ENCODE measurements at regions not wholly inside any gene's neighbourhood (a gene's known extent, or its start where the extent isn't known, plus 50 kb on each side); places are given as distances from the start of the nearest gene placed in this dataset.

GRCh38 chr9:2281031-2281802 lies 266.1 kb downstream of the SMARCA2 start:
- no peak overlapping the region for H2AFZ ChIP-seq (ENCODE audit: low read depth, low read length)
- no peak overlapping the region for H3K27ac ChIP-seq (ENCODE audit: extremely low read depth, low read depth, low read length)
- POLR2A ChIA-PET: no interaction called here
- no peaks in the 10 kb centered on the region for H4K20me1 ChIP-seq (replicated peaks; ENCODE audit: control insufficient read depth, insufficient read depth, low read length)
- under 1% methylated on average over 10 of the region's 13 CpGs for WGBS (ENCODE audit: insufficient coverage, low coverage, missing lambda C conversion rate)
- no peaks in the 10 kb centered on the region for H3K79me2 ChIP-seq (ENCODE audit: control insufficient read depth, insufficient read depth, low read length)
- ATAC-seq: no peak
- DNase-seq (ENCODE audit: extremely low read depth in 1 of 4, low spot score in 3 of 4): no peak
- no peak for FAIRE-seq
- H3K4me2 ChIP-seq (ENCODE audit: insufficient read depth, low read length): no peak overlapping the region
- no peak overlapping the region for H3K4me3 ChIP-seq
- in situ Hi-C loops (cut with MboI) (no loop called here), intact Hi-C loops (cut with micrococcal nuclease) (no loop called here)
- TF ChIP-seq KLF16 (IDR thresholded peaks at IDR 0.05) (no peak), NFYB (IDR thresholded peaks at IDR 0.05; ENCODE audit: extremely low read depth, insufficient read length) (no peak), ZNF668 (CRISPR knock-in tag; IDR thresholded peaks at IDR 0.05) (no peak), HDAC8 (tag; IDR thresholded peaks at IDR 0.05) (no peak), E2F5 (CRISPR knock-in tag; IDR thresholded peaks at IDR 0.05) (no peak), TAF1 (IDR thresholded peaks at IDR 0.05; ENCODE audit: control insufficient read depth, extremely low read depth, insufficient read depth, low read length, severe bottlenecking) (no peak), MAZ (CRISPR knock-in tag; conservative IDR thresholded peaks at IDR 0.05 in 1 of 2, IDR thresholded peaks at IDR 0.05 in 1 of 2) (no peak), ZNF3 (CRISPR knock-in tag; IDR thresholded peaks at IDR 0.05) (no peak)
- TF ChIP-seq, protein P1, sequence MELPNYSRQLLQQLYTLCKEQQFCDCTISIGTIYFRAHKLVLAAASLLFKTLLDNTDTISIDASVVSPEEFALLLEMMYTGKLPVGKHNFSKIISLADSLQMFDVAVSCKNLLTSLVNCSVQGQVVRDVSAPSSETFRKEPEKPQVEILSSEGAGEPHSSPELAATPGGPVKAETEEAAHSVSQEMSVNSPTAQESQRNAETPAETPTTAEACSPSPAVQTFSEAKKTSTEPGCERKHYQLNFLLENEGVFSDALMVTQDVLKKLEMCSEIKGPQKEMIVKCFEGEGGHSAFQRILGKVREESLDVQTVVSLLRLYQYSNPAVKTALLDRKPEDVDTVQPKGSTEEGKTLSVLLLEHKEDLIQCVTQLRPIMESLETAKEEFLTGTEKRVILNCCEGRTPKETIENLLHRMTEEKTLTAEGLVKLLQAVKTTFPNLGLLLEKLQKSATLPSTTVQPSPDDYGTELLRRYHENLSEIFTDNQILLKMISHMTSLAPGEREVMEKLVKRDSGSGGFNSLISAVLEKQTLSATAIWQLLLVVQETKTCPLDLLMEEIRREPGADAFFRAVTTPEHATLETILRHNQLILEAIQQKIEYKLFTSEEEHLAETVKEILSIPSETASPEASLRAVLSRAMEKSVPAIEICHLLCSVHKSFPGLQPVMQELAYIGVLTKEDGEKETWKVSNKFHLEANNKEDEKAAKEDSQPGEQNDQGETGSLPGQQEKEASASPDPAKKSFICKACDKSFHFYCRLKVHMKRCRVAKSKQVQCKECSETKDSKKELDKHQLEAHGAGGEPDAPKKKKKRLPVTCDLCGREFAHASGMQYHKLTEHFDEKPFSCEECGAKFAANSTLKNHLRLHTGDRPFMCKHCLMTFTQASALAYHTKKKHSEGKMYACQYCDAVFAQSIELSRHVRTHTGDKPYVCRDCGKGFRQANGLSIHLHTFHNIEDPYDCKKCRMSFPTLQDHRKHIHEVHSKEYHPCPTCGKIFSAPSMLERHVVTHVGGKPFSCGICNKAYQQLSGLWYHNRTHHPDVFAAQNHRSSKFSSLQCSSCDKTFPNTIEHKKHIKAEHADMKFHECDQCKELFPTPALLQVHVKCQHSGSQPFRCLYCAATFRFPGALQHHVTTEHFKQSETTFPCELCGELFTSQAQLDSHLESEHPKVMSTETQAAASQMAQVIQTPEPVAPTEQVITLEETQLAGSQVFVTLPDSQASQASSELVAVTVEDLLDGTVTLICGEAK (IDR thresholded peaks at IDR 0.05): no peak
- TF ChIP-seq, protein P1 (CRISPR knock-in tag; IDR thresholded peaks at IDR 0.05): no peak
- H3K36me3 ChIP-seq (ENCODE audit: control insufficient read depth, insufficient read depth, low read length): no peaks in the 10 kb centered on the region
- H3K9me1 ChIP-seq (ENCODE audit: control insufficient read depth, insufficient read depth, low read length): no peaks in the 10 kb centered on the region
- H3K27me3 ChIP-seq (ENCODE audit: control insufficient read depth in 2 of 2, insufficient read depth in 2 of 2, low read length in 2 of 2): 0 out of 5 replicates have a peak, but pooled peaks cover 0 to 4% of the 10 kb centered on the region in 2 experiments
- BruUV-seq (replicated peaks): no TSS peak
- H3K4me1 ChIP-seq (replicated peaks in 1 of 2; ENCODE audit: control insufficient read depth in 2 of 2, insufficient read depth in 2 of 2, low read length in 2 of 2): no peaks in the 10 kb centered on the region
- no peak overlapping the region for H3K9ac ChIP-seq (ENCODE audit: insufficient read depth in 1 of 2, low read depth in 2 of 2, low read length in 2 of 2)
- CTCF ChIA-PET (ENCODE audit: low intra/inter-chr PET ratio): no interaction called here
- H3K9me3 ChIP-seq (replicated peaks; ENCODE audit: control insufficient read depth, insufficient read depth, low read depth, low read length): no peaks in the 10 kb centered on the region
